Esophagus squamous epithelium (tissue), 4 donors: ENCODE measurements at regions not wholly inside any gene's neighbourhood (a gene's known extent, or its start where the extent isn't known, plus 50 kb on each side); places are given as distances from the start of the nearest gene placed in this dataset.

Experiments
- CTCF ChIP-seq, 6 experiments: fragments of 450-650 bp in 4 of 6; fragments of 200-600 bp in 2 of 6; sonication (generic) in 2 of 6; IDR thresholded peaks; one replicate each; pipeline ENCODE4 v1.5.1; 2016 to 2019; ENCODE audit warnings: antibody characterized with exemption in 6 of 6, mild to moderate bottlenecking in 4 of 6, moderate library complexity in 4 of 6
- POLR2A ChIP-seq, 4 donors: fragments of 450-650 bp; IDR thresholded peaks; one replicate each; pipeline ENCODE4 v1.6.1; 2017; ENCODE audit warnings: antibody characterized with exemption in 4 of 4, mild to moderate bottlenecking in 4 of 4, moderate library complexity in 3 of 4

GRCh38 chr5:74186356-74187315, 453.9 kb downstream of the ENC1 start:
- no peak for TF ChIP-seq CTCF (IDR thresholded peaks at IDR 0.05)
- no peak for TF ChIP-seq POLR2A (IDR thresholded peaks at IDR 0.05)
